ENCODE measurements at regions not wholly inside any gene's neighbourhood (a gene's known extent, or its start where the extent isn't known, plus 50 kb on each side); places are given as distances from the start of the nearest gene placed in this dataset.

DNA sequence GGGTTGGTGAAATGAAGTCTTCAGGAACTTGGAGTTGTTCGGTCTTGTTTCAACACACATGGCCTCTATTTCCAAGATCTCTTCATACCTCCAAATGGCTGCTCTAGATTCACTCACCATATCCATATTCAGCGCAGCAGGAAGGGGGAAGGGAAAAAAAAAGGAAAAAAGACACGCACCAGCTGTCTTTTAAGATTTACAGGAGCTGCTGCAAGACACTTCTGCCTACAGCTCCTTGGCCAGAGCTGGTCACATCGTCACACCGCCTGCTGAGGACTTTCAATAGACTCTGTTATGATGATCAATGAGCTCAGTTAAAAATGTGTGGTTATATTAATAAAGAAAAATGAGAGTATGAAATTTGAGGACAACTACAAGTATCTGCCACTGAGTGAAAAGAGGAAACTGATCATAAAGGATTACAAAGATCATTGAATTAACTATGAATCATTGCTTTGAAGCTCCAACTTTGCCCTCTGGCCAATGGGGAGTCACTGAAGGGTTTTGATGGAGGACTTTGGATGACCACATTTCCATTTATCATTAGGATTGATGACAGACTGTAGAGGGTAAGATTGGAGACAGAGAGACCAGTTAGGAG, 182.1 kb upstream of the HMGA2 start:
- no peaks in the 10 kb centered on the region for H3K4me1 Mint-ChIP-seq
- H3K36me3 Mint-ChIP-seq = no peaks in the 10 kb centered on the region
- no peaks in the 10 kb centered on the region for H3K9me3 Mint-ChIP-seq
- no peak overlapping the region for H3K4me3 Mint-ChIP-seq
- H3K27ac Mint-ChIP-seq = no peak overlapping the region
- peaks cover 42% of the 10 kb centered on the region for H3K27me3 Mint-ChIP-seq
- no peak for DNase-seq

DNA sequence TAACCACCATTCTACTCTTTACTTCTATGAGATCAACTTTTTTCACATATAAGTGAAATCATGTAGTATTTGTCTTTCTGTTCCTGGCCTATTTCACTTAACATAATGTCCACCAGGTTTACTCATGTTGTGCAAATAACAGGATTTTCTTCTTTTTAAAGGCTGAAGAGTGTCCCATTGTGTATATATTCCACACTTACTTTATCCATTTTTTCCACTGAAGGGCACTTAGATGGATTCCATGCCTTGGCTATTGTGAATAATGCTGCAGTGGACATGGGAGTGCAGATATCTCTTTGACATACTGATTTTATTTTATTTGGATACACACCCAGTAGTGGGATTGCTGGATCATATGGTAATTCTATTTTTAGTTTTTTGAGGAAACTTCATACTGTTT, 181.1 kb upstream of the HMGA2 start:
- Mint-ChIP-seq H3K36me3 (no peaks in the 10 kb centered on the region), H3K4me1 (no peaks in the 10 kb centered on the region), H3K27ac (no peak overlapping the region), H3K27me3 (peaks cover 49% of the 10 kb centered on the region), H3K4me3 (no peak overlapping the region), H3K9me3 (no peaks in the 10 kb centered on the region)
- no peak for DNase-seq

DNA sequence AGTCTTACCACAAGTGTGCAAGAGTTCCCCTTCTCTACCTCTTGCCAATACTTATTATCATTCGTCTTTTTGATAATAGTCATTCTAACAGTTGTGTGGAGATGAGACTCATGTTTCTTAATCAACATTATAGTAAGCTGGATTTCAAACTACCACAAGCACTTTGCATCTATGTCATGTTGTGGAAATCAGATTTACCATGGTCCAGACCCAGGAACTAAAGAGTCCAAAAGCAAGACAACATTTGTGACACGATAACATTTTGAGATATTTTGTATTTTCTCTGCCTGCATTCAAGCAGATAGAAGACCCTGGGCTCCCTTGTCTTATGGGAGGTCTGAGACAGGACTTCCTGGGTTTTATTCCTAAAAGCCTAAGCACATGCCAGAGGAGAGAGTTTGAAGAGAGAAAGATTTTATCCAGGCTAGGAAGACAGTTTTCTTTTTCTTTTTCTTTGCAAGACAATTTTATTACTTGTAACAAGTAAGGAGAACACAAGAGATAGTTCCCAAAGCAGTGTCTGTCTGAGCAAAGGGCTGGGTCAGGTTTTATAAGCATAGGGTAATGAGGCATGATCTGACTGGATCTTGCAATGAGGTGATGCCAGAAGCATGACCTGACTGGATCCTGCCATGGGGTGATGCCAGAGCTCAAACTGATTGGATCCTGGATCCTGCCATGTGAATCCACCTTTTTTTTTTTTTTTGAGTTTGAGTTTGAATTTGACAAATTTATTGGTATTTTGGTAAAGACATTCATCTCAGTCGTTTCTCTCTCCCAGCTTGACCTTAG, 180.5 kb upstream of the HMGA2 start:
- Mint-ChIP-seq H3K9me3 (no peaks in the 10 kb centered on the region), H3K4me1 (no peaks in the 10 kb centered on the region), H3K27ac (no peak overlapping the region), H3K36me3 (no peaks in the 10 kb centered on the region), H3K4me3 (no peak overlapping the region), H3K27me3 (peaks cover 51% of the 10 kb centered on the region)
- DNase-seq = no peak

DNA sequence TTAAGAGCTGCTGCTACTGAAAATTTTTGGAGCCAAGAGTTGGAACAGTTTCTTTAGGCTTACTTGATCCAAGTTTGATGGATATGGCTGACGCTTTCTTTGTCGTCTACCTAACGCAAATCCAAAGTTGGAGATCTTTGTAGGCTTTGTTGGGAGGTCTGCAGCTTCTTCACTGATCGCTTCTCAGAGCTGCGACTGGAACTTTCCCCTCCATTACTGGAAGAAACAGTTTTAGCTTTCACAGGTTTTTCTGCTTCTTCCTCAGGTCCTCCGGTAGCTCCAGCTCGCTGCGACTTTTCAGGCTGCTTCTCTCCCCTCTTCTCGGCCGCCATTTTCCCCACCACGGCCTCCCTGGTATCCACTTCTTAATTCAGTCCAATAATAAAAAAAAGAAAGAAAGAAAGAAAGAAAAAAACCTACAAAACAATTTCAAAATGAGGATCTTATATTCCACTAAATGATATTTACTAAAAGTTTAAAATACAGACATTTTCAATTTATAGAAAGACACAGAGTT, 178.1 kb upstream of the HMGA2 start:
- Mint-ChIP-seq H3K4me1 (peaks cover 3% of the 10 kb centered on the region), H3K9me3 (peaks cover 2% of the 10 kb centered on the region), H3K27ac (no peak overlapping the region), H3K27me3 (peaks cover 57% of the 10 kb centered on the region), H3K4me3 (no peak overlapping the region), H3K36me3 (peaks cover 2% of the 10 kb centered on the region)
- DNase-seq = no peak

DNA sequence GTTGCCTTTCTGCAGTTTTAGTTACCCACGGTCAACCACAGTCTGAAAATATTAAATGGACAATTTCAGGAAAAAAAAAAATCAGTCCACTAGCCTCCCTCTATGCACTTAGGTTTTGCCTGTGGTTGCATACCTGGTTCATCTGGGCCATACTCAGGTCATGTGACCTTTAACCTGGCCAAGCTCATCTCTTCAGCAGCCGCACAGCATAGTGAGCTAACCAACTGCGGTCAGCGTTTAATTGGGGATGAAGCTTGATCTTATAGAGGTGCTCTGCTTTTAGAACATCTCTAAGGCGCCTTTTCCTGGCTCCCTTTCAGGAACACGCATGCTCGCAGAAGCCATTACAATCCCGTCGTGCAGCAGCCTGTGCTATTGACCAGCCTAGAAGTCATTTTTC, 177.2 kb upstream of the HMGA2 start:
- H3K4me1 Mint-ChIP-seq = peaks cover 4% of the 10 kb centered on the region
- H3K4me3 Mint-ChIP-seq = no peak overlapping the region
- H3K27me3 Mint-ChIP-seq = peaks cover 51% of the 10 kb centered on the region
- DNase-seq = no peak
- peaks cover 5% of the 10 kb centered on the region for H3K36me3 Mint-ChIP-seq
- no peak overlapping the region for H3K27ac Mint-ChIP-seq
- peaks cover 2% of the 10 kb centered on the region for H3K9me3 Mint-ChIP-seq

DNA sequence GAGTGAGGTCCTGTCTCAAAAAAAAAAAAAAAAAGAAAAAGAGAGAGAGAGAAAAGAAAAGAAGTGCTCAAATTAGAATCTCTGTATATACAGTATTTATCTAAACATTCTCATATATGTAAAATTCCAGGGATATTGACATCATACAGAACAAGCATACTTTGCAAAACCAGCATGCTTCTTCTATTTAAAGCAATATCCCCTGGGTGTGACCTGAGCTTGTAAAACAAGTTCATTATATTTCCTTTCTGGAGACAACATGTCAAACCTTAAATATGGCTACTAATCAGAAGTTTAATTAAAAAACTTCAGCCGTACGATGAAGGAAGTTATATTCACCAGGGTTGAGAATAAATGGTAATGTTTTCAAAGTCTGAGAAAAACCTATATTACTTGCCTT, 175.8 kb upstream of the HMGA2 start:
- Mint-ChIP-seq H3K4me3 (no peak overlapping the region), H3K27ac (no peak overlapping the region), H3K36me3 (peaks cover 5% of the 10 kb centered on the region), H3K27me3 (peaks cover 45% of the 10 kb centered on the region), H3K9me3 (peaks cover 2% of the 10 kb centered on the region), H3K4me1 (peaks cover 4% of the 10 kb centered on the region)
- no peak for DNase-seq

DNA sequence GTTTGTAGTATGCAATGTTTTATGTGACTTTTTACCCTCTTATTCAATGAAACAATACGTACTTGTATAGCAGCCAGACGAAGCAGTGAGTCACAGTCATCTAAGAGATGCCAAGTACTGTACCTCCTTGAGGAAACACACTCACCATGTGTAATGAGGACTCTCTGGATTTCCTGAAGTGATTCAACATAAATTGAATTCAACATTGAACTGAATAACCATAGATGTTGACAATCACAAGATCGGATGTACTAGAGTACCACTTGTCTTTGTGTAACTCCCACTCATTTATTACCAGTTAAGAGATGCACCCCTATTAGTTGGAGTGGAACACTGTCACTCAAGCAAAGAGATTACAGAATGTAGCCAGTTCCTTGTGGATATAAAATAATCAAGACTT, 175.2 kb upstream of the HMGA2 start:
- DNase-seq = no peak
- Mint-ChIP-seq H3K4me1 (peaks cover 4% of the 10 kb centered on the region), H3K27me3 (peaks cover 45% of the 10 kb centered on the region), H3K4me3 (no peak overlapping the region), H3K27ac (no peak overlapping the region), H3K36me3 (peaks cover 5% of the 10 kb centered on the region), H3K9me3 (peaks cover 2% of the 10 kb centered on the region)

DNA sequence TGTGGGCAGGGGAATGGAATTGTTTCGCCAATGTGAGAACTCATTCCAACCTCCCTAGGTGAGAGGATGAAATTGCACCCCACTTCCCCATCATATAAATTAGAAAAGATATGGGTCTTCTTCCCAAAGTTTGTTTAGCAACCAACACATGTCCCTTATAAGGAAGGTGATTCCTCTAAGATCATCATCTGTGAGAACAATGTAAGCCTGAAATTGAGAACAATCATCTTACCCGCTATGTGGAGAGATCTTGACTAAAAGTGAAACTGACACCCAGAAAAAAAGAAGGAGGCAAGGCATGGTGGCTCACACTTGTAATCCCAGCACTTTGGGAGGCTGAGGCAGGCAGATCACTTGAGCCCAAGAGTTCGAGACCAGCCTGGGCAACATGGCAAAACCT, 173.2 kb upstream of the HMGA2 start:
- DNase-seq = no peak
- Mint-ChIP-seq H3K4me1 (peaks cover 7% of the 10 kb centered on the region), H3K4me3 (no peak overlapping the region), H3K27me3 (peaks cover 55% of the 10 kb centered on the region), H3K9me3 (peaks cover 2% of the 10 kb centered on the region), H3K27ac (no peak overlapping the region), H3K36me3 (peaks cover 6% of the 10 kb centered on the region)

DNA sequence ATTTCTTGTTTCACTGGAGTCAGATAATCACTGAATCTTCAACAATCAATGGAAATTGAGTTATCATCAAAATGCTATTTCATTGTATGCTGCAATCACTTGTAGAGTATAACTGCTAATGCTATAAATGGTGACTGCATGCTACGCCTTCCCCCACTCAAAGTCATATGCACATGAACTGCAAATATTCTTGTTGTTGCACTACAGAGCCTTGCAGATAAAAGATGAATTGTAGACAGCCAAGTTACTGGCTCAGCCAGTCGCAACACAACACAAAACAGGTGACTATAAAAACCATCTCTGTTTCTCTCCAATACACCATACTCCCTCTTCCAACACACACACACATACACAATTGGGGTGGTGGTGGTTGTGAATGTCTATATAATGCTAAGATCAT, 171.0 kb upstream of the HMGA2 start:
- Mint-ChIP-seq H3K36me3 (peaks cover 7% of the 10 kb centered on the region), H3K4me3 (no peak overlapping the region), H3K27ac (no peak overlapping the region), H3K27me3 (peaks cover 46% of the 10 kb centered on the region), H3K4me1 (peaks cover 19% of the 10 kb centered on the region), H3K9me3 (peaks cover 6% of the 10 kb centered on the region)
- no peak for DNase-seq

DNA sequence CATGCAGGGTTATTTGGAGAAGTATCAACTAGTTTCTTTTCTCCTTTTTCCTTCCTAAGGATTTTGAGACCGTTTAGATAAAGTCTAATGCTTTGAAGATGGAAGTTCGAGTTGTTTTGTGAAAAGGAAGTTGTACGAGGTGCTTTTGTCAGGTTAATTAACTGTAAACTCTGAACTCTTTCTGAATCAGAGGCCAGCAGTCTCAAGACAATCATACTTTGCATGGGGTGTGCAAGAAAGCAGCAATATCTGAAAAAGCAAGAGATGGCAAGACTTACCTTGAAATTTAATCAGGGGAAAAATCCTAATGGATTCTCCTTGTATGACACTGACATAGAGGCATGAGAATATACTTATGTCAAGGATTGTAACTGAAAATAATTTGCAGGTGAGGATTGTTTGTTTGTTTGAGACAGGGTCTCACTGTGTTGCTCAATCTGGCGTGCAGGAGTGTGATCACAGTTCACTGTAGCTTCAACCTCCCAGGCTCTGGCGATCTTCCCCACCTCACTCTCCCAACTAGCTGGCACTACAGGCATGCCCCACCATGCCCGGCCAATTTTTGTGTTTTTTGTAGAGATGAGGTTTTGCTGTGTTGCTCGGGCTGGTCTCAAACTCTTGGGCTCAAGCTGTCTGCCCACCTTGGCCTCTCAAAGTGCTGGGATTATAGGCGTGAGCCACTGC, 170.2 kb upstream of the HMGA2 start:
- Mint-ChIP-seq H3K27ac (no peak overlapping the region), H3K4me3 (no peak overlapping the region), H3K4me1 (peaks cover 22% of the 10 kb centered on the region), H3K36me3 (peaks cover 8% of the 10 kb centered on the region), H3K9me3 (peaks cover 11% of the 10 kb centered on the region), H3K27me3 (peaks cover 50% of the 10 kb centered on the region)
- DNase-seq = no peak

DNA sequence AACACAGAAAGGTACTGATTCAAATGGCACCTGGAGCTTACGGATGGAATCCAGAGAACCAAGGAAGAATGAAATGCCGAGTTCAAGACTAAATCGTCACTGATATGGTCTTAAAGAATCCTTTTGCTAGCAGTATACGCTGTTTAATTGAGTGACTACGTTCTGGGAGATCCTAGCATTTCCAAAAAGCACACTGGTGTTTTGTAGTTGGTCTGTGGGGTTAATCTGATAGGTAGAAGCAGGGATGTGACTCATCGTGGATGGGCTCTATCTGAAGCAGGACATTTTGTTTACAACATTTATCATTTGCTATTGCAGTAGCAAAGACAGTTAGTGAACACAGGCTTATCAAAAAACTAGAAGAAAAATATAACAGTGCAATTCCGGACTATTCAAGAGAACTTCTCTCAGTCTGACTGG, 169.2 kb upstream of the HMGA2 start:
- peaks cover 11% of the 10 kb centered on the region for H3K9me3 Mint-ChIP-seq
- H3K4me1 Mint-ChIP-seq = peaks cover 22% of the 10 kb centered on the region
- peaks cover 8% of the 10 kb centered on the region for H3K36me3 Mint-ChIP-seq
- peaks cover 50% of the 10 kb centered on the region for H3K27me3 Mint-ChIP-seq
- no peak overlapping the region for H3K27ac Mint-ChIP-seq
- no peak for DNase-seq
- no peak overlapping the region for H3K4me3 Mint-ChIP-seq

DNA sequence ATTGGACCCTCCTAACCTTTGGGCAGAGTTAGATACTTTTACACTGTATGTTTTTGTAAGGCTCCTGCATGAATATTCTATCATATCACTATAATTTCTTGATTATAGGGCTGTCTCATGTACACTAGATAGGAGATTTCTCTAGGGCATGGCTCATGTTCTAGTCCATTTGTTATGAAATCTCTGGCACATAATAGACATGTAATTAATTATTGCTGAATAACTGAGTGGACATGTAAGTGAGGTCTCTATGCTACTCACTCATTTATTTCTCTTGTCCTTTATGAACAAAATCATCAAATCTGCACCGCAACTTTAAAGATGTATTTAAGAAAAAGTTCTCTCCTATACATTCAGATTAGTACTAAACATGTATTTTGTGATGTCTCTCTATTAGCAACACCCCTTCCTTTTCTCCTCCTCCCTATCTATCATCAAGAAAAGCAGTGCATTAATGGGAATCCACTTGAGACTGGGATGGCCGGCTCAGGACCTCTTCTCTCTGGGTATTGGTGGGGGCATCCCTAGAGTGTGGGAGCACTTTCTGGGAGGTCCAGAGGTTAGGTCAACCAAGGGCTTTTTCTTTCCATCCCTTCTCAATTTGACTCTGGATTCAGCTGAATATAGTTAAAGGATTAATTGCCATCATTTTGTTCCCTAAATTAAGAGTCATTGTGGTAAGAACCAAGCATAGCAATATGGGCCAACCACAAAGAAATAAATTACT, 168.0 kb upstream of the HMGA2 start:
- Mint-ChIP-seq H3K27ac (peak overlapping the region; percentile 54), H3K36me3 (peaks cover 5% of the 10 kb centered on the region), H3K27me3 (peaks cover 50% of the 10 kb centered on the region), H3K9me3 (peaks cover 11% of the 10 kb centered on the region), H3K4me1 (peaks cover 18% of the 10 kb centered on the region), H3K4me3 (peak overlapping the region; percentile 35)
- no peak for DNase-seq

DNA sequence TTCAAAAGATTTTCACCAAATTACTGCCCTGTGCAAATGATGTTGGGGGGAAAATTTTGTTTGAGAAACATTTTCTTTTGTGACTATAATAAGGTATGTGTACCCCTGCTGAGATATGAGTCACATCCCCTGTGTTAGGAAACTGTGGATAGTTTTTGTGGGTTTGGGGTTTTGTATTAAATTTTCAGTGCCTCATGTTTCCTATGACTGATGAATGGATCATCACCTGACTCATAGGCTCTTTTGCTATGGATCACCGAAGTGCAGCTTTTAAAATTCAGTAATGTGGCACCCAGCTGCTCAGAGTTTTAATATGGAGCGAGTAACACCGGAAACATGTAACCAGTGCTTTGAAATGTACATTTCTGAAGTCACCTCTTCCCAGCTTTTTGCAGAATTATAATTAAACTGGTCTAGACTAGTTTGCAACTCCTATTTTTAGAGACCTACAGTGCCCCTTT, 167.4 kb upstream of the HMGA2 start:
- H3K9me3 Mint-ChIP-seq = peaks cover 11% of the 10 kb centered on the region
- H3K27ac Mint-ChIP-seq = peak overlapping the region; percentile 54
- no peak for DNase-seq
- H3K4me1 Mint-ChIP-seq = peaks cover 18% of the 10 kb centered on the region
- no peak overlapping the region for H3K4me3 Mint-ChIP-seq
- peaks cover 4% of the 10 kb centered on the region for H3K36me3 Mint-ChIP-seq
- H3K27me3 Mint-ChIP-seq = peaks cover 49% of the 10 kb centered on the region

DNA sequence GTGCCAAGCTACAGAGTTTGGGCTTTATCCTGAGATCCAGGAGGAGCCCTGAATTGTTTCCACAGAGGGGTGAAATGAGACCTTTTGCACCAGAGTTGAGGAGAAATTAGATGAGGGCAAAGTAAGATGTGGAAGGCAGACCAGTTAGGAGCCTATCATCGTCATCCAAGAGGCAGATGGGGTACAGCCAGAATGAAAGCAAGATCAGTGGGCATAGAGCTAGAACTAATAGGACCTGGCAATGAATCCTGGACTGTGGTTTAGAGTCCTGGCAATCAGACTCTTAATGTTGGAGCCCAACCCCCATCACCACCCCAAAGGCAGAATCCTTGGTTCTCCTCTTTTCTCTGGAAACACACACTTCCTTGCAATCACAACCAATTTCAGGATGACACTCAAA, 166.6 kb upstream of the HMGA2 start:
- Mint-ChIP-seq H3K27ac (peak overlapping the region; percentile 0), H3K4me3 (no peak overlapping the region), H3K36me3 (peaks cover 4% of the 10 kb centered on the region), H3K27me3 (peaks cover 49% of the 10 kb centered on the region), H3K9me3 (peaks cover 11% of the 10 kb centered on the region), H3K4me1 (peaks cover 18% of the 10 kb centered on the region)
- DNase-seq = no peak

DNA sequence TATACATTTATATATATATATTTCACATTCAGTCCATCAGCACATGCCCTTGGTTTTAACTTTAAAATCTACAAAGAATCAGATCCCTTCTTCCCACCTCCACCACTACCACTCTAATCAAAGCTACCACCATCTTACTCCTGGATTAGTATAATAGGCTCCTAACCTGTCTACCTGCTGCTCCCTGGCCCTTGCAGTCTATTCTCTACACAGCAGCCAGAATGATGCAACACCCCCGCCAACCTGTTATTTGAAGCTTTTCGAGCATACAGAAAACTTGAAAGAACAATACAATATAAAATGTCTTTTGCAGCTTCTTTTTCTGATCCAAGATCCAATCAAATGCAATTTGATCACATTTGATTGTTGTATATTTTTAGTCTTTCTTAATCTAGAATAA, 165.9 kb upstream of the HMGA2 start:
- peaks cover 18% of the 10 kb centered on the region for H3K4me1 Mint-ChIP-seq
- peaks cover 4% of the 10 kb centered on the region for H3K36me3 Mint-ChIP-seq
- DNase-seq = no peak
- H3K27ac Mint-ChIP-seq = no peak overlapping the region
- peaks cover 11% of the 10 kb centered on the region for H3K9me3 Mint-ChIP-seq
- H3K27me3 Mint-ChIP-seq = peaks cover 51% of the 10 kb centered on the region
- H3K4me3 Mint-ChIP-seq = no peak overlapping the region

Data from activated naive CD8-positive, alpha-beta T cell treated with anti-CD3 and anti-CD28 coated beads for 36 hours (primary cell).